ENCODE measurements at regions not wholly inside any gene's neighbourhood (a gene's known extent, or its start where the extent isn't known, plus 50 kb on each side); places are given as distances from the start of the nearest gene placed in this dataset.

DNA sequence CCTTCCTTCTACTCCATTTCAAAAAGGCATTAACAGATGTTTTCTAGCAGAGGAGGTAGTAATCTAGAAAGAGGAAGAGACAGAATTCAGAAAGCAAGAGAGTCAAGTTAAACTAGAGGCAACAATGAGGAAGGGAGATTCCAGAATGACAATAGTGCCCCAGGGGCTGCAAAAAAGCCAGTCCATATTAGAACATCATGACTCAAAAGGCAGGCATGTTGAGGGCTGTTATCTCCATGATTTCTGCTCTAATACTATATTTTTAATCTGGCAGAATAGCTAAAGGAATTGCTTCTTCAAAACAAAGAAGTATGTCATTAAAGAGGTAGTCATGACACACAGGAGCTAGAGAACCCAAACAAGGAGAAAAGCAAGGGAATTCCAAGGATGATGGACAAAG lies 599.6 kb downstream of the INHBA start:
- no peaks in the 10 kb centered on the region for H3K79me2 ChIP-seq (ENCODE audit: insufficient read depth, low read length)
- H2BK120ac ChIP-seq (ENCODE audit: low read depth, low read length, poor library complexity, severe bottlenecking) = no peak overlapping the region
- peaks cover 6 to 11% of the 10 kb centered on the region in 2 experiments for H3K4me1 Mint-ChIP-seq
- no peaks in the 10 kb centered on the region for H3K4me1 ChIP-seq (ENCODE audit: insufficient read depth, low read length)
- no peaks in the 10 kb centered on the region for H4K20me1 ChIP-seq (ENCODE audit: control insufficient read depth, insufficient read depth, insufficient read length)
- no peak overlapping the region for H3K23ac ChIP-seq (ENCODE audit: insufficient read length, low read depth, low read length)
- H3K27me3 ChIP-seq (ENCODE audit: insufficient read depth, low read length) = no peaks in the 10 kb centered on the region
- H2BK15ac ChIP-seq (ENCODE audit: low read depth, low read length) = no peak overlapping the region
- H3K36me3 Mint-ChIP-seq (ENCODE audit: insufficient read depth in 1 of 3, low read depth in 3 of 3) = no peaks in the 10 kb centered on the region
- no peak for DNase-seq
- H3K9me3 Mint-ChIP-seq = no peaks in the 10 kb centered on the region
- no peak overlapping the region for H2BK12ac ChIP-seq (ENCODE audit: insufficient read length, low read depth, low read length)
- H3K18ac ChIP-seq (ENCODE audit: insufficient read length, low read depth, low read length) = no peak overlapping the region
- H3K4ac ChIP-seq (ENCODE audit: low read depth, low read length) = no peak overlapping the region
- no peak overlapping the region for H3K27ac ChIP-seq (ENCODE audit: insufficient read length, low read depth, low read length)
- H4K8ac ChIP-seq (replicated peaks; ENCODE audit: insufficient read length, low read depth, low read length) = no peak overlapping the region
- no peak overlapping the region for H2BK20ac ChIP-seq (ENCODE audit: low read depth, low read length, poor library complexity, severe bottlenecking)
- H3K79me1 ChIP-seq (ENCODE audit: insufficient read depth, low read depth, low read length, poor library complexity, severe bottlenecking) = no peaks in the 10 kb centered on the region
- H3K27ac Mint-ChIP-seq = no peak overlapping the region; a peak in 1 of 7 replicates
- peaks cover 1% of the 10 kb centered on the region; the same call in 1 of the 2 replicates for H3K27me3 Mint-ChIP-seq (ENCODE audit: low read depth)
- H4K5ac ChIP-seq (ENCODE audit: insufficient read length, low read depth, low read length) = no peak overlapping the region
- H3T11ph ChIP-seq (ENCODE audit: low read length) = no peak overlapping the region
- no peak overlapping the region for H2BK5ac ChIP-seq (ENCODE audit: insufficient read length, low read length)
- H3K4me2 ChIP-seq (ENCODE audit: insufficient read depth, insufficient read length, low read length) = no peak overlapping the region
- no peak overlapping the region for H3K14ac ChIP-seq (ENCODE audit: insufficient read depth, low read length)
- no peak overlapping the region for H4K91ac ChIP-seq (ENCODE audit: insufficient read length, low read depth, low read length)
- no peaks in the 10 kb centered on the region for H3K23me2 ChIP-seq (ENCODE audit: insufficient read length, low read depth, low read length, poor library complexity, severe bottlenecking)
- TF ChIP-seq, protein P1, sequence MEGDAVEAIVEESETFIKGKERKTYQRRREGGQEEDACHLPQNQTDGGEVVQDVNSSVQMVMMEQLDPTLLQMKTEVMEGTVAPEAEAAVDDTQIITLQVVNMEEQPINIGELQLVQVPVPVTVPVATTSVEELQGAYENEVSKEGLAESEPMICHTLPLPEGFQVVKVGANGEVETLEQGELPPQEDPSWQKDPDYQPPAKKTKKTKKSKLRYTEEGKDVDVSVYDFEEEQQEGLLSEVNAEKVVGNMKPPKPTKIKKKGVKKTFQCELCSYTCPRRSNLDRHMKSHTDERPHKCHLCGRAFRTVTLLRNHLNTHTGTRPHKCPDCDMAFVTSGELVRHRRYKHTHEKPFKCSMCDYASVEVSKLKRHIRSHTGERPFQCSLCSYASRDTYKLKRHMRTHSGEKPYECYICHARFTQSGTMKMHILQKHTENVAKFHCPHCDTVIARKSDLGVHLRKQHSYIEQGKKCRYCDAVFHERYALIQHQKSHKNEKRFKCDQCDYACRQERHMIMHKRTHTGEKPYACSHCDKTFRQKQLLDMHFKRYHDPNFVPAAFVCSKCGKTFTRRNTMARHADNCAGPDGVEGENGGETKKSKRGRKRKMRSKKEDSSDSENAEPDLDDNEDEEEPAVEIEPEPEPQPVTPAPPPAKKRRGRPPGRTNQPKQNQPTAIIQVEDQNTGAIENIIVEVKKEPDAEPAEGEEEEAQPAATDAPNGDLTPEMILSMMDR (conservative IDR thresholded peaks at IDR 0.05) = no peak
- H2AK5ac ChIP-seq (ENCODE audit: insufficient read length, low read length) = no peak overlapping the region
- H3K9ac ChIP-seq (ENCODE audit: extremely low read depth, insufficient read length, low read length) = no peak overlapping the region
- H2AFZ ChIP-seq (ENCODE audit: low read length) = no peak overlapping the region
- no peak overlapping the region for H3K4me3 Mint-ChIP-seq
- no peak overlapping the region for H3K56ac ChIP-seq (ENCODE audit: insufficient read length, low read depth, low read length)
- no peaks in the 10 kb centered on the region for H3K9me3 ChIP-seq (ENCODE audit: control insufficient read depth, low read depth, low read length)

Data from H9 (cell line).